HFF-Myc (cell line): ENCODE measurements at regions not wholly inside any gene's neighbourhood (a gene's known extent, or its start where the extent isn't known, plus 50 kb on each side); places are given as distances from the start of the nearest gene placed in this dataset.

Experiments used
- DNase-seq: peaks from one replicate; pipeline ENCODE4 v3.0.0-alpha.2; 2011; ENCODE audit warnings: low read depth; ENCODE audit errors: extremely low read depth
- H3K4me3 ChIP-seq: replicated peaks from 2 replicates; pipeline ENCODE4 v1.5.1; 2011; ENCODE audit warnings: low read depth, mild to moderate bottlenecking, control low read depth, low read length
- TF ChIP-seq, protein P1 (sequence below): IDR thresholded peaks from 2 replicates; pipeline ENCODE4 v1.5.1; 2012; ENCODE audit warnings: mild to moderate bottlenecking, low read depth, low read length, control low read depth; ENCODE audit errors: missing control alignments

DNA sequence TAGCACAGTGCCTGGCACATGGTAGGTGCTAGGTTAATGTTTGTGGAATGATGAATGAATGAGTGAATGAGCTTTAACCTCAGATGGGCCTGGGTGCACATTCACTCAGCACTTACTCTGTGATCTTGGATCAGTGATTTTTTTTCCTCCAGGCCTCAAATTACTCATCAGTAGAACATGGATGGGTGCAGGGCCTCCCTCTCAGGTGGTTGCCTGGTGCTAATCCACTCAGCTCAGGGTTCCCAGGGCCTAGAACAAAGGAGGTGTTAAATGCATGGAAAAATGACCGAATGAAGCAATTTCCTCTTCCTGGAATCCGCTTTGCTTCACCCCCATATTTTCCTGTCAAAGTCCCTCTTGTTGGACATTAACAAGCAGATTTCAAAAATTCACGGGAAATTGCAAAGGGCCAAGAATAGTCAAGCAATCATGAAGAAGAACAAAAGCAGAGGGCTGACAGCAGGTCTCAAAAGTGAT lies 93.5 kb downstream of the MYEOV start:
- TF ChIP-seq, protein P1, sequence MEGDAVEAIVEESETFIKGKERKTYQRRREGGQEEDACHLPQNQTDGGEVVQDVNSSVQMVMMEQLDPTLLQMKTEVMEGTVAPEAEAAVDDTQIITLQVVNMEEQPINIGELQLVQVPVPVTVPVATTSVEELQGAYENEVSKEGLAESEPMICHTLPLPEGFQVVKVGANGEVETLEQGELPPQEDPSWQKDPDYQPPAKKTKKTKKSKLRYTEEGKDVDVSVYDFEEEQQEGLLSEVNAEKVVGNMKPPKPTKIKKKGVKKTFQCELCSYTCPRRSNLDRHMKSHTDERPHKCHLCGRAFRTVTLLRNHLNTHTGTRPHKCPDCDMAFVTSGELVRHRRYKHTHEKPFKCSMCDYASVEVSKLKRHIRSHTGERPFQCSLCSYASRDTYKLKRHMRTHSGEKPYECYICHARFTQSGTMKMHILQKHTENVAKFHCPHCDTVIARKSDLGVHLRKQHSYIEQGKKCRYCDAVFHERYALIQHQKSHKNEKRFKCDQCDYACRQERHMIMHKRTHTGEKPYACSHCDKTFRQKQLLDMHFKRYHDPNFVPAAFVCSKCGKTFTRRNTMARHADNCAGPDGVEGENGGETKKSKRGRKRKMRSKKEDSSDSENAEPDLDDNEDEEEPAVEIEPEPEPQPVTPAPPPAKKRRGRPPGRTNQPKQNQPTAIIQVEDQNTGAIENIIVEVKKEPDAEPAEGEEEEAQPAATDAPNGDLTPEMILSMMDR, result no peak
- DNase-seq, result no peak
- H3K4me3 ChIP-seq, result no peak overlapping the region

DNA sequence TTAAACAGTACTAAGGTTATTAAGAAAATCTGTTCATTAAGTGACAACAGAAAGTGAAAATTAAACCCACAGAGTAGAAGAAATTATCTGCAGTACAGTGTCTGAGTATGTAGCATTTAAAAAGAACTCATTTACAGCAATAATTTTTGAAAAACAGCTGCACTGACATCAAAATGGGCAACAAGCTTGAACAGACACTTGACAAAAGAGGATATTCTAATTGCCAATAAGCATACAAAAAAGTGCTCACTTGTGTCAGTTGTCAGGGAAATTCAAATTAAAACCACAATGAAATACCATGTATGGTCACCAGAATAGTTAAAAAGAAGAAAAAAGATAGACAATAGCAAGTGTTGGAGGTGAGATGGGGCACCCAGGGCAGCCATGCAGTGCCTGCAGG lies 93.3 kb upstream of the LINC01488 start:
- H3K4me3 ChIP-seq, result no peak overlapping the region
- TF ChIP-seq, protein P1, result no peak
- DNase-seq, result no peak

DNA sequence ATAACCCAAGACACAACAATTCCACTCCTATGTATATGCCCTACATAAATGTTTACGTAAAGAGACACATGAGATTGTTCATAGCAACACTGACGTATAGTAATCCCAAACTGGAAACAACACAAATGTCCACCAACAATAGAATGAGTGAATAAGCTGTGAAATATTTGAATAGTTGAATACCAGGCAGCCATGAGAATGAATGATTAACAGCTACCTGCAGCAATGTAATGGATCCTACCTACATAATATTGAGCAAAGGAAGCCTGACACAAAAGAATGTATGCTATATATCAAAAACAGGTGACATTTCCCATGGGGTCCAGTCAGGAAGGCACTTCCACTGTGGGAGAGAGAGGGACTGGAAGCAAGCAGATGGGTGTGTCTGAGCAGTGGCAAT lies 92.8 kb upstream of the LINC01488 start:
- TF ChIP-seq, protein P1, result no peak
- DNase-seq, result no peak
- H3K4me3 ChIP-seq, result no peak overlapping the region

DNA sequence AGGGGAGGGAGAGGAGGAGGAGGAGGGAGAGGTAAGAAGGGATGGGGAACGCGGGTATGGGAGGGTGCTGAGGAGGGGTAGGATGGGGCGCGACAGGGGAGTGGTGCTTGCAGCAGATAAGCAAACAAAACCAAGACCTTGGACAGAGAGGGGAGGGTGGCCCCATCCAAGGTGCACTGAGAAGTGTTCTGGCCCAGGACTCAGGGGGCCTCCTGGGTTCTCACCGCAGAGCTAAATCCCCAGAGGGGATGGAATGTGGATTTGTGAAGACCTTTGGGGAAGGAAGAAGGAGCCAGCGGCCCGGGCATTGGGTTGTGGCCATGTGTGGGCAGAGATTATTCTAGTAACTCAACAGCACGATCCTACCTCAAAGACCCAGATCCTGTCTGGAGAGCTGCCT lies 90.9 kb upstream of the LINC01488 start:
- TF ChIP-seq, protein P1, result no peak
- DNase-seq, result no peak
- no peak overlapping the region for H3K4me3 ChIP-seq

DNA sequence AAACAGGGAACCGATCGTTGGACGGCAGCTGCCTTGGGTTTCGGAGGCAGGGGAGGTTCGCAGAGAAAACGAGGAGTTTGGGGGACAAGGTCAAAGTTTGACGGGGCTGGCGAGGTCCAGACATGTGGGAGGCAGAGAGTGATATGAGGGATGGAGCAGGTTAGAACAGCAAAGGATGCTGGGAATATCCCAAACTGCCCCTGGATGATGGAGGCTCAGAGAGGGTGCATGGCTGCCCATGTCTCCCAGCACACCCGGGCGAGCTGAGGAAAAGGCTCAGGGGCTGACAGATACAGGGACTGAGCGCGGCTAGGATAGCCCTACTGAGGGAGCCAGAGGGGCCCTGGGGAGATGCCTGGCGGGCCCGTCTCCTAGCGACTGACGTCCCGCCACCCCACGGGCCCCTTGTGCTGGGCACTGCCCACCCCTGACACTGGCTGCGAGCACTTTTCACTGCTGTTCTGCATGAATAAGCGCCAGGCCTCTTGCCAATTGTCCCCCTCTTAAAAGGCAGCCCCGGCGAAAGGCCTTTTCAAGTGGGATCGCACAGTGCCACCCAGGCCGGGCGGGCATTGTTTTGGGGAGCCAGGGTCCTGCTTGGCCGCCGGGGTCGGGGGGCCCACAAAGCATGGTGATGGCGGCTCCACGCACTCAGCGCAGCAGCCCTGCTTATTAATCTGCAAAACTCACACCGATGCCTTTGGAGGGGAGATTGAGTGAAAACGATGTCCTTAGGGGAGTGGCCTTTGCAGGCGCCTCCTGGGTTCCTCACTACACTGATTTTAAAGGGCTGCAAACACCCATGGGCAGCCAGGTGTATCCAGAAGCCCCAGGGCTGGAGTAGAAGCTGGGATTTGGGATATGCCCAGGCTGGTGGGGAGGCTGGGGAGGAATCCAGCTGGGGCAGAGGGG lies 90.0 kb upstream of the LINC01488 start:
- TF ChIP-seq, protein P1, result no peak
- H3K4me3 ChIP-seq, result no peak overlapping the region
- no peak for DNase-seq

DNA sequence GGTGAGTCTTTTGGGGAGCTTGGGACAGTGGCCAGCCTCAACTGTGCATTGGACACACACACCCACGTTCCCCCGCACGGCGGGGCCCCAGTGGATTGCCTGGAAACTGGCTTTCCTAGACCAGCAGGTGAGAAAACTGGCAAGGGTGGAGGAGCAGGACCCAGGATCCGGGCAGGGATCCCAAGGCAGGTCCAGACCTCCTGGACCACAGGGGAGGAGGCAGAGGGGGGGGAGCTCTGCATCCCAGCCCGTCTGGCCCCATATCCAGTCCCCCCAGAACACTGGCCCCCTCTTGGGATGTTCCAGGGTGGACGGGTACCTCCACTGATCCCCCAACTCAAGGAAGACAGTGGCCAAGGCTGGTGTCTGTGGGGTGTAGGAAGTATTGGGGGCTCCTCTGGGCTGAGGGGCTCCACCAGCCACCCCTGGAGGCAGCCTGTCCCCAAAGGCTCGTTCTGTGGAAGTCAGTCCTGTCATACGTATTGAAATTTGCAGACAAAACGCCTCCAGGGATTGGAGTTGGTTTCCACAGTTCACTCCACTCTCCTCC lies 89.3 kb upstream of the LINC01488 start:
- TF ChIP-seq, protein P1, result no peak
- H3K4me3 ChIP-seq, result no peak overlapping the region

More for the DNA sequence above, 89.3 kb upstream of the LINC01488 start:
- no peak for DNase-seq
